CD4-positive, alpha-beta T cell (primary cell): ENCODE measurements at regions not wholly inside any gene's neighbourhood (a gene's known extent, or its start where the extent isn't known, plus 50 kb on each side); places are given as distances from the start of the nearest gene placed in this dataset.
"Not testable (repeated sequence)": the region's sequence is repeated elsewhere in the genome, so short reads cannot be mapped to it uniquely, and the experiment has no call there.

Source experiments
- ATAC-seq: fragments of 200-7000 bp; cut with Tn5 transposase; one replicate; pipeline ENCODE4 v1.10.0; 2022; ENCODE audit warnings: mild to moderate bottlenecking; ENCODE audit not compliant: poor library complexity
- CTCF ChIA-PET: fragments of 350-600 bp; sonication (Branson Sonifier 250); formaldehyde crosslinking; loops from one replicate; lab custom pipeline; 2021; ENCODE audit warnings: antibody characterized with exemption, inconsistent platforms; lab: Charles Lee
- POLR2A ChIA-PET: fragments of 350-600 bp; sonication (Branson Sonifier 250); formaldehyde crosslinking; loops from one replicate; lab custom pipeline; 2021; ENCODE audit warnings: antibody characterized with exemption, inconsistent platforms; lab: Charles Lee
- DNase-seq, 14 experiments: peaks; one replicate each; pipeline ENCODE4 v3.0.0-alpha.2; 2013 to 2020; ENCODE audit warnings: mixed read lengths in 2 of 14
- H3K27ac ChIP-seq, 2 donors: one replicate each; pipeline versions ENCODE4 v1.5.1 to v1.7.0; 2013; ENCODE audit warnings: low read length in 2 of 2, low read depth in 1 of 2, mild to moderate bottlenecking in 1 of 2
- H3K27me3 ChIP-seq, 2 experiments: 1 replicate in 1 of 2; 2 replicates in 1 of 2; pipeline versions ENCODE4 v1.6.1 to v1.7.0; 2013; ENCODE audit warnings: low read length in 2 of 2, control low read depth in 1 of 2, mild to moderate bottlenecking in 1 of 2, moderate library complexity in 1 of 2; ENCODE audit not compliant: insufficient read depth in 2 of 2, control insufficient read depth in 1 of 2
- H3K36me3 ChIP-seq: one replicate; pipeline ENCODE4 v1.6.1; 2013; ENCODE audit warnings: low read length, control low read depth; ENCODE audit not compliant: insufficient read depth
- H3K4me1 ChIP-seq: one replicate; pipeline ENCODE4 v1.6.1; 2013; ENCODE audit warnings: low read length, control low read depth; ENCODE audit not compliant: insufficient read depth
- H3K4me3 ChIP-seq: one replicate; pipeline ENCODE4 v1.5.1; 2013; ENCODE audit warnings: mild to moderate bottlenecking, low read length, moderate library complexity
- H3K9me3 ChIP-seq, 2 experiments: 1 replicate in 1 of 2; 2 replicates in 1 of 2; pipeline versions ENCODE4 v1.6.1 to v1.7.0; 2013; ENCODE audit warnings: low read length in 2 of 2, mild to moderate bottlenecking in 2 of 2, control low read depth in 1 of 2, moderate library complexity in 1 of 2; ENCODE audit not compliant: control insufficient read depth in 1 of 2, insufficient read depth in 1 of 2
- H3K27ac Mint-ChIP-seq: one replicate; pipeline ENCODE4 v1.8.0; 2020; ENCODE audit warnings: mixed read lengths
- H3K27me3 Mint-ChIP-seq: one replicate; pipeline ENCODE4 v1.8.0; 2021; ENCODE audit warnings: mixed read lengths
- H3K36me3 Mint-ChIP-seq: one replicate; pipeline ENCODE4 v1.8.0; 2021; ENCODE audit warnings: low read depth, mixed read lengths
- H3K4me1 Mint-ChIP-seq: one replicate; pipeline ENCODE4 v1.8.0; 2021; ENCODE audit warnings: low read depth, mixed read lengths
- H3K4me3 Mint-ChIP-seq: one replicate; pipeline ENCODE4 v1.8.0; 2020; ENCODE audit warnings: mild to moderate bottlenecking, mixed read lengths
- H3K9me3 Mint-ChIP-seq: one replicate; pipeline ENCODE4 v1.8.0; 2020; ENCODE audit warnings: mixed read lengths
- intact Hi-C, 2 experiments: fragments of 100-400 bp; cut with DNase I in 1 of 2; cut with micrococcal nuclease in 1 of 2; formaldehyde crosslinking; loops; one replicate each; pipeline versions ENCODE4 v1.15.1 to v1.9.0; 2023 to 2025; cut with DNase I, micrococcal nuclease
- TF ChIP-seq, protein P1 (sequence below): fragments of 200-600 bp; IDR thresholded peaks from one replicate; pipeline ENCODE4 v1.8.0; 2022; ENCODE audit warnings: antibody characterized with exemption, mild to moderate bottlenecking

DNA sequence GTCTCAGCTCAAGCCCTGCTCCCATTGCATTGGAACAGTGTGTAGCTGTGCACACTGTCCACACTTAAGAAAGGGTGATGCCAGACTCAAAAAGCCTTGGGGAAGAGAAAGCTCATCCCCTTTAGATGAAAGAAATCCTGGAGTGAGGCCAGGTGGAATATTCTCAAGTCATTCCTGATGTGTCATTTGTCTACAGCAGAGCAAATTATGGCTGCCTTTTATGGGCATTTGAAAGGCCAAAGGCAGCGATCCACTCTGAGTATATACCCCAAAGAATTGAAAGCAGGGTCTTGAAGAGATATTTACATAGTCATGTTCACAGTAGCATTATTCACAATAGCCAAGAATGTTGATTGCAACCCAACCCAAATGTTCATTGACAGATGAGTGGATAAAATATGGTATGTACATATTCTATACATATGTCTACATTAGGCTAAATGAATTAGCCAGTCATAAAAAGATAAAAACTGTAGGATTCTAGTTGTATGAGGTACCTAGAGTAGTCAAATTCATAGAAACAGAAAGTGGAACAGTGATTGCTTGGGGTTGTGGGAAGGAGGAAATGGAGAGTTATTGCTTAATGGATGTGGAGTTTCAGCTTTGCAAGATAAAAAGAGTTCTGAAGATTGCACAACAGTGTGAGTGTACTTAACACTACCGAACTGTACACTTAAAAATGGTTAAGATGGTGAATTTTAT, 214.9 kb downstream of the KCNRG start:
- TF ChIP-seq, protein P1, sequence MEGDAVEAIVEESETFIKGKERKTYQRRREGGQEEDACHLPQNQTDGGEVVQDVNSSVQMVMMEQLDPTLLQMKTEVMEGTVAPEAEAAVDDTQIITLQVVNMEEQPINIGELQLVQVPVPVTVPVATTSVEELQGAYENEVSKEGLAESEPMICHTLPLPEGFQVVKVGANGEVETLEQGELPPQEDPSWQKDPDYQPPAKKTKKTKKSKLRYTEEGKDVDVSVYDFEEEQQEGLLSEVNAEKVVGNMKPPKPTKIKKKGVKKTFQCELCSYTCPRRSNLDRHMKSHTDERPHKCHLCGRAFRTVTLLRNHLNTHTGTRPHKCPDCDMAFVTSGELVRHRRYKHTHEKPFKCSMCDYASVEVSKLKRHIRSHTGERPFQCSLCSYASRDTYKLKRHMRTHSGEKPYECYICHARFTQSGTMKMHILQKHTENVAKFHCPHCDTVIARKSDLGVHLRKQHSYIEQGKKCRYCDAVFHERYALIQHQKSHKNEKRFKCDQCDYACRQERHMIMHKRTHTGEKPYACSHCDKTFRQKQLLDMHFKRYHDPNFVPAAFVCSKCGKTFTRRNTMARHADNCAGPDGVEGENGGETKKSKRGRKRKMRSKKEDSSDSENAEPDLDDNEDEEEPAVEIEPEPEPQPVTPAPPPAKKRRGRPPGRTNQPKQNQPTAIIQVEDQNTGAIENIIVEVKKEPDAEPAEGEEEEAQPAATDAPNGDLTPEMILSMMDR: no peak
- Histone ChIP-seq H3K4me3 (no peak overlapping the region), H3K36me3 (no peaks in the 10 kb centered on the region), H3K27ac (no peak overlapping the region), H3K4me1 (peaks cover 6% of the 10 kb centered on the region), H3K27me3 (no peaks in the 10 kb centered on the region), H3K9me3 (peaks cover 0 to 7% of the 10 kb centered on the region in 2 experiments)
- peaks cover 17% of the 10 kb centered on the region for H3K4me1 Mint-ChIP-seq
- no peaks in the 10 kb centered on the region for H3K36me3 Mint-ChIP-seq
- intact Hi-C loops: no loop called here
- H3K27ac Mint-ChIP-seq: peak overlapping the region; percentile 22
- DNase-seq (peak in 3 of 14 experiments; percentile 50 to 56 (median 51)), ATAC-seq (no peak)
- H3K4me3 Mint-ChIP-seq: no peak overlapping the region
- CTCF ChIA-PET: no interaction called here
- no peaks in the 10 kb centered on the region for H3K27me3 Mint-ChIP-seq
- POLR2A ChIA-PET: interaction anchor here (0.6 to 2.0 kb wide), 2 partner anchors 119 to 149 kb away, joined by 3 to 4 read pairs; no protein-coding TSS in a partner anchor
- H3K9me3 Mint-ChIP-seq: no peaks in the 10 kb centered on the region

DNA sequence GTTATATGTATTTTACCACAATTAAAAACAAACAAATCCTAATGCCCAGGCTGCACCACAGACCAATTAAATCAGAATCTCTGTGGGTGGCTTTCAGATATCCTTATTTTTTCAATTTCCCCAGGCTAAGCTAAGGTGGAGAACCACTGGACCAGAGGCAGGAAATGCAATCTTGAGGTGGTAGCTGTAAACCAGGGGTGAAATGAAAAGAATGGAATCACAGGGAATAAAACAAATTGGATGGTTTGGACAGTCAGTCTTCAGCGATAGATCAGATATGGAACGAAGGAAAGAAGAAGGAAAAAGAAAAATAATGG, 215.4 kb downstream of the KCNRG start:
- TF ChIP-seq, protein P1: no peak
- CTCF ChIA-PET: no interaction called here
- intact Hi-C loops: no loop called here
- H3K27ac Mint-ChIP-seq: peak overlapping the region; percentile 22
- ATAC-seq (no peak), DNase-seq (no peak)
- Histone ChIP-seq H3K27ac (no peak overlapping the region), H3K36me3 (no peaks in the 10 kb centered on the region), H3K27me3 (no peaks in the 10 kb centered on the region), H3K9me3 (peaks cover 0 to 7% of the 10 kb centered on the region in 2 experiments), H3K4me1 (peaks cover 6% of the 10 kb centered on the region), H3K4me3 (no peak overlapping the region)
- no peaks in the 10 kb centered on the region for H3K9me3 Mint-ChIP-seq
- H3K4me3 Mint-ChIP-seq: no peak overlapping the region
- H3K36me3 Mint-ChIP-seq: no peaks in the 10 kb centered on the region
- POLR2A ChIA-PET: interaction anchor here (0.6 to 2.0 kb wide), 2 partner anchors 120 to 149 kb away, joined by 3 to 4 read pairs; no protein-coding TSS in a partner anchor
- peaks cover 22% of the 10 kb centered on the region for H3K4me1 Mint-ChIP-seq
- no peaks in the 10 kb centered on the region for H3K27me3 Mint-ChIP-seq

DNA sequence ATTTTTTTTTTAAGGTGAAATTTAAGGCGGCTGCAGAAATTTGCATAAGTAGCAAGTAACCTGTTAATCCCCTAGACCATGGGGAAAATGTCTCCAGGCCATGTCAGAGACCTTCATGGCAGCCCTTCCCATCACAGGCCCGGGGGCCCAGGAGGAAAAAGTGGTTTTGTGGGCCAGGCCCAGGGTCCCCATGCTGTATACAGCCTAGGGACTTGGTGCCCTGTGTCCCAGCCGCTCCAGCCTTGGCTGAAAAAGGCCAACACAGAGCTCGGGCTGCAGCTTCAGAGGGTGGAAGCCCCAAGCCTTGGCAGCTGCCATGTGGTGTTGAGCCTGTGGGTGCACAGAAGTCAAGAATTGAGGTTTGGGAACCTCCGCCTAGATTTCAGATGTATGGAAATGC, 218.3 kb downstream of the KCNRG start:
- CTCF ChIA-PET, intact Hi-C loops, H3K36me3 Mint-ChIP-seq, H3K27me3 Mint-ChIP-seq, H3K9me3 Mint-ChIP-seq, ATAC-seq, H3K4me3 Mint-ChIP-seq, H3K4me3 ChIP-seq, H3K27me3 ChIP-seq, H3K27ac ChIP-seq, DNase-seq, H3K9me3 ChIP-seq, H3K27ac Mint-ChIP-seq, H3K36me3 ChIP-seq: not testable (repeated sequence)
- H3K4me1 ChIP-seq: peaks cover 15% of the 10 kb centered on the region
- POLR2A ChIA-PET: interaction anchor here (4.3 kb wide), 1 partner anchor 108 kb away, joined by 52 read pairs; no protein-coding TSS in a partner anchor
- H3K4me1 Mint-ChIP-seq: peaks cover 38% of the 10 kb centered on the region
